SK-N-SH (cell line): ENCODE measurements at regions not wholly inside any gene's neighbourhood (a gene's known extent, or its start where the extent isn't known, plus 50 kb on each side); places are given as distances from the start of the nearest gene placed in this dataset.

Source experiments
- CTCF ChIA-PET: fragments of 300-600, 350-600 bp; formaldehyde crosslinking; extraction: SDS; loops from one replicate; lab custom pipeline; 2021; lab: Yijun Ruan, JAX
- POLR2A ChIA-PET: fragments of 350-600 bp; sonication (Branson Sonifier 250); formaldehyde crosslinking; extraction: SDS; loops from one replicate; lab custom pipeline; 2020; ENCODE audit warnings: antibody characterized with exemption, inconsistent platforms; lab: Yijun Ruan, JAX
- DNase-seq: peaks from one replicate; pipeline ENCODE4 v3.0.0; 2012
- H2AFZ ChIP-seq: fragments of 200-600 bp; sonication (generic); 2 replicates; pipeline ENCODE4 v1.8.1; 2016; ENCODE audit warnings: antibody characterized with exemption, mild to moderate bottlenecking, low read depth
- H3F3A ChIP-seq: fragments of 200-600 bp; sonication (generic); replicated peaks from 2 replicates; pipeline ENCODE3; 2016; ENCODE audit warnings: antibody characterized with exemption, mild to moderate bottlenecking; ENCODE audit not compliant: insufficient read depth
- H3K27ac ChIP-seq, 2 experiments: fragments of 200-500 bp in 1 of 2; fragments of 200-600 bp in 1 of 2; sonication (Bioruptor generic) in 1 of 2; sonication (generic), shearing (Covaris generic) in 1 of 2; 2 replicates each; pipeline versions ENCODE4 v1.5.1 to v1.6.1; 2014 to 2016; ENCODE audit warnings: low read depth in 2 of 2, inconsistent platforms in 1 of 2, low read length in 1 of 2, mild to moderate bottlenecking in 1 of 2, mixed read lengths in 1 of 2
- H3K27me3 ChIP-seq: fragments of 200-600 bp; sonication (generic), shearing (Covaris generic); 2 replicates; pipeline ENCODE4 v1.6.1; 2016; ENCODE audit warnings: mixed run types; ENCODE audit not compliant: insufficient read depth
- H3K36me3 ChIP-seq, 2 experiments: fragments of 200-500 bp in 1 of 2; fragments of 200-600 bp in 1 of 2; sonication (Bioruptor generic) in 1 of 2; sonication (generic) in 1 of 2; replicated peaks in 1 of 2; 2 replicates each; pipeline versions ENCODE3 to v1.5.1; 2014 to 2016; ENCODE audit warnings: low read length in 1 of 2, mild to moderate bottlenecking in 1 of 2; ENCODE audit not compliant: insufficient read depth in 2 of 2, control insufficient read depth in 1 of 2
- H3K4me1 ChIP-seq, 2 experiments: fragments of 200-500 bp in 1 of 2; fragments of 200-600 bp in 1 of 2; sonication (Bioruptor generic) in 1 of 2; sonication (generic), shearing (Covaris generic) in 1 of 2; 2 replicates each; pipeline versions ENCODE4 v1.5.1 to v1.6.1; 2014 to 2016; ENCODE audit warnings: low read depth in 1 of 2, low read length in 1 of 2, mixed run types in 1 of 2; ENCODE audit not compliant: insufficient read depth in 2 of 2, control insufficient read depth in 1 of 2
- H3K4me2 ChIP-seq: fragments of 200-600 bp; sonication (generic), shearing (Covaris generic); 2 replicates; pipeline ENCODE4 v1.6.1; 2017; ENCODE audit warnings: mixed run types
- H3K4me3 ChIP-seq, 2 experiments: fragments of 200-500 bp in 1 of 2; fragments of 200-600 bp in 1 of 2; sonication (Bioruptor generic) in 1 of 2; sonication (generic), shearing (Covaris generic) in 1 of 2; 2 replicates each; pipeline versions ENCODE4 v1.5.1 to v1.8.1; 2014 to 2016; ENCODE audit warnings: low read depth in 2 of 2, inconsistent platforms in 1 of 2, low read length in 1 of 2, mild to moderate bottlenecking in 1 of 2, mixed read lengths in 1 of 2, moderate library complexity in 1 of 2
- H3K79me2 ChIP-seq: fragments of 200-600 bp; sonication (generic); 2 replicates; pipeline ENCODE4 v1.8.1; 2017; ENCODE audit warnings: mild to moderate bottlenecking; ENCODE audit not compliant: insufficient read depth
- H3K9ac ChIP-seq: fragments of 200-600 bp; sonication (generic); 2 replicates; pipeline ENCODE4 v1.6.1; 2017; ENCODE audit warnings: mixed run types
- H3K9me2 ChIP-seq: fragments of 200-600 bp; sonication (generic); 2 replicates; pipeline ENCODE4 v1.6.1; 2017; ENCODE audit warnings: mixed run types
- H3K9me3 ChIP-seq: fragments of 200-600 bp; sonication (generic); 2 replicates; pipeline ENCODE4 v1.6.1; 2017; ENCODE audit warnings: mixed run types, mild to moderate bottlenecking, moderate library complexity
- H4K20me1 ChIP-seq: fragments of 200-600 bp; sonication (generic); 2 replicates; pipeline ENCODE4 v1.6.1; 2017; ENCODE audit warnings: mild to moderate bottlenecking, mixed run types; ENCODE audit not compliant: insufficient read depth
- ELF1 ChIP-seq: IDR thresholded peaks from 2 replicates; pipeline ENCODE4 v1.4.0; 2012
- FOXM1 ChIP-seq: IDR thresholded peaks from 2 replicates; pipeline ENCODE4 v1.4.0; 2012; ENCODE audit warnings: low read depth, mild to moderate bottlenecking
- GATA2 ChIP-seq: sonication (generic); formaldehyde crosslinking; IDR thresholded peaks from 2 replicates; pipeline ENCODE4 v1.5.0; 2020; ENCODE audit warnings: mild to moderate bottlenecking, missing genetic modification reagents
- JUND ChIP-seq: IDR thresholded peaks from 2 replicates; pipeline ENCODE4 v1.4.0; 2012
- MEF2A ChIP-seq: IDR thresholded peaks from 2 replicates; pipeline ENCODE4 v1.4.0; 2012; ENCODE audit warnings: low read depth, borderline replicate concordance
- RAD21 ChIP-seq: IDR thresholded peaks from 2 replicates; pipeline ENCODE4 v1.6.1; 2012; ENCODE audit warnings: mild to moderate bottlenecking, low read length
- RCOR1 ChIP-seq: fragments of 150-350 bp; IDR thresholded peaks from 2 replicates; pipeline ENCODE4 v1.6.1; 2017; ENCODE audit warnings: antibody characterized with exemption, low read length
- WGBS: methylation state at CpG from one replicate; pipeline ENCODE4 v1.1.6; 2017; ENCODE audit warnings: low lambda C conversion rate; 5-methylcytosine and 5-hydroxymethylcytosine counted together
- TF ChIP-seq, protein P1 (sequence below): IDR thresholded peaks from 2 replicates; pipeline ENCODE4 v1.4.0; 2012; ENCODE audit warnings: low read depth, borderline replicate concordance
- TF ChIP-seq, protein P2 (sequence below): fragments of 200-600 bp; sonication (generic); IDR thresholded peaks from 2 replicates; pipeline ENCODE4 v1.6.1; 2017; ENCODE audit warnings: antibody characterized with exemption, mild to moderate bottlenecking, moderate library complexity
- TF ChIP-seq, protein P3 (sequence below): IDR thresholded peaks from 2 replicates; pipeline ENCODE4 v1.6.1; 2012; ENCODE audit warnings: mild to moderate bottlenecking, low read depth, low read length, moderate library complexity
- TF ChIP-seq, protein P4 (sequence below): IDR thresholded peaks from 2 replicates; pipeline ENCODE4 v1.4.0; 2012; ENCODE audit warnings: low read depth
- TF ChIP-seq, protein P5 (sequence below): fragments of 150-350 bp; IDR thresholded peaks from 2 replicates; pipeline ENCODE4 v1.6.1; 2016; ENCODE audit warnings: mild to moderate bottlenecking, low read depth, low read length

DNA sequence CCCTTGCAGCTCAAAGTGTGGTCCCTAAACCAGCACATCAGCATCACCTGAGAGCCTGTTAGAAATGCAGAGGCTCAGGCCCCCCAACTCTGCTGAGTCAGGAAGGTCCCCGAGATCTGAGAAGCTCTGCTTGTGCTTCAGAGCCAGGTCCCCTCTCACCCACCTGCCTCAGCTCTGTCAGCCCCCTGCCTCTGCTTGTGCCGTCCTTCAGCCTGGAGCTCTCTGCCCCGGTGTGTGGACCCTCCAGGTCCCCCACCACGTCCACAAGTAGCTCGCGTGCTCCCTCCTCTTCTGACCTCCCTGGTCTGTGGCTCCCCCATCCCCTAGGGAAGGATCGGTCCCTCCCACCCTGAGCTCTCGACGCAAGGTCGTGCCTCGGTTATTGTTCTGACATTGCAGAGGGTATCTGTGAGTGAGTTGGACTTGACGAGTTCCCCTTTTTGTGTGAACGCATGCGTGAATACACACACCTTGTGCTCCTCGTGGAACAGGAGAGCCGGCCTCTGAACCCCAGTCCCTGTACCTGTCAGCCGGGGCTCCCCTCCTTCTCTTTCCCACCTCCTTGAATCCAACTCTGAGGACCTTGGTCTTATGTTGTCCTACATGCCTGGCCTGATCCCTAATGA, 75.5 kb upstream of the TAF1B start:
- Histone ChIP-seq H3K9ac (no peak overlapping the region), H3K9me3 (no peaks in the 10 kb centered on the region), H4K20me1 (no peaks in the 10 kb centered on the region), H3K79me2 (no peaks in the 10 kb centered on the region), H3K4me2 (no peak overlapping the region), H3K27me3 (no peaks in the 10 kb centered on the region), H2AFZ (no peak overlapping the region), H3K27ac (no peak overlapping the region), H3K36me3 (no peaks in the 10 kb centered on the region), H3K9me2 (no peaks in the 10 kb centered on the region), H3K4me3 (no peak overlapping the region), H3K4me1 (peaks cover 5 to 32% of the 10 kb centered on the region in 2 experiments; a peak in 2 of 4 replicates), H3F3A (no peaks in the 10 kb centered on the region)
- ChIA-PET POLR2A (no interaction called here), CTCF (interaction anchor here (0.9 to 6.3 kb wide), 6 partner anchors 9 to 305 kb away, joined by 3 to 101 read pairs (median 7); no protein-coding TSS in a partner anchor)
- DNase-seq, result no peak
- WGBS, result 90% methylated on average over 17 of the region's 17 CpGs
- TF ChIP-seq RCOR1, result no peak
- TF ChIP-seq, protein P1, sequence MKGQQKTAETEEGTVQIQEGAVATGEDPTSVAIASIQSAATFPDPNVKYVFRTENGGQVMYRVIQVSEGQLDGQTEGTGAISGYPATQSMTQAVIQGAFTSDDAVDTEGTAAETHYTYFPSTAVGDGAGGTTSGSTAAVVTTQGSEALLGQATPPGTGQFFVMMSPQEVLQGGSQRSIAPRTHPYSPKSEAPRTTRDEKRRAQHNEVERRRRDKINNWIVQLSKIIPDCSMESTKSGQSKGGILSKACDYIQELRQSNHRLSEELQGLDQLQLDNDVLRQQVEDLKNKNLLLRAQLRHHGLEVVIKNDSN, result no peak
- TF ChIP-seq GATA2, result no peak
- TF ChIP-seq, protein P2, sequence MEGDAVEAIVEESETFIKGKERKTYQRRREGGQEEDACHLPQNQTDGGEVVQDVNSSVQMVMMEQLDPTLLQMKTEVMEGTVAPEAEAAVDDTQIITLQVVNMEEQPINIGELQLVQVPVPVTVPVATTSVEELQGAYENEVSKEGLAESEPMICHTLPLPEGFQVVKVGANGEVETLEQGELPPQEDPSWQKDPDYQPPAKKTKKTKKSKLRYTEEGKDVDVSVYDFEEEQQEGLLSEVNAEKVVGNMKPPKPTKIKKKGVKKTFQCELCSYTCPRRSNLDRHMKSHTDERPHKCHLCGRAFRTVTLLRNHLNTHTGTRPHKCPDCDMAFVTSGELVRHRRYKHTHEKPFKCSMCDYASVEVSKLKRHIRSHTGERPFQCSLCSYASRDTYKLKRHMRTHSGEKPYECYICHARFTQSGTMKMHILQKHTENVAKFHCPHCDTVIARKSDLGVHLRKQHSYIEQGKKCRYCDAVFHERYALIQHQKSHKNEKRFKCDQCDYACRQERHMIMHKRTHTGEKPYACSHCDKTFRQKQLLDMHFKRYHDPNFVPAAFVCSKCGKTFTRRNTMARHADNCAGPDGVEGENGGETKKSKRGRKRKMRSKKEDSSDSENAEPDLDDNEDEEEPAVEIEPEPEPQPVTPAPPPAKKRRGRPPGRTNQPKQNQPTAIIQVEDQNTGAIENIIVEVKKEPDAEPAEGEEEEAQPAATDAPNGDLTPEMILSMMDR, result no peak
- no peak for TF ChIP-seq FOXM1
- no peak for TF ChIP-seq ELF1
- TF ChIP-seq, protein P3, sequence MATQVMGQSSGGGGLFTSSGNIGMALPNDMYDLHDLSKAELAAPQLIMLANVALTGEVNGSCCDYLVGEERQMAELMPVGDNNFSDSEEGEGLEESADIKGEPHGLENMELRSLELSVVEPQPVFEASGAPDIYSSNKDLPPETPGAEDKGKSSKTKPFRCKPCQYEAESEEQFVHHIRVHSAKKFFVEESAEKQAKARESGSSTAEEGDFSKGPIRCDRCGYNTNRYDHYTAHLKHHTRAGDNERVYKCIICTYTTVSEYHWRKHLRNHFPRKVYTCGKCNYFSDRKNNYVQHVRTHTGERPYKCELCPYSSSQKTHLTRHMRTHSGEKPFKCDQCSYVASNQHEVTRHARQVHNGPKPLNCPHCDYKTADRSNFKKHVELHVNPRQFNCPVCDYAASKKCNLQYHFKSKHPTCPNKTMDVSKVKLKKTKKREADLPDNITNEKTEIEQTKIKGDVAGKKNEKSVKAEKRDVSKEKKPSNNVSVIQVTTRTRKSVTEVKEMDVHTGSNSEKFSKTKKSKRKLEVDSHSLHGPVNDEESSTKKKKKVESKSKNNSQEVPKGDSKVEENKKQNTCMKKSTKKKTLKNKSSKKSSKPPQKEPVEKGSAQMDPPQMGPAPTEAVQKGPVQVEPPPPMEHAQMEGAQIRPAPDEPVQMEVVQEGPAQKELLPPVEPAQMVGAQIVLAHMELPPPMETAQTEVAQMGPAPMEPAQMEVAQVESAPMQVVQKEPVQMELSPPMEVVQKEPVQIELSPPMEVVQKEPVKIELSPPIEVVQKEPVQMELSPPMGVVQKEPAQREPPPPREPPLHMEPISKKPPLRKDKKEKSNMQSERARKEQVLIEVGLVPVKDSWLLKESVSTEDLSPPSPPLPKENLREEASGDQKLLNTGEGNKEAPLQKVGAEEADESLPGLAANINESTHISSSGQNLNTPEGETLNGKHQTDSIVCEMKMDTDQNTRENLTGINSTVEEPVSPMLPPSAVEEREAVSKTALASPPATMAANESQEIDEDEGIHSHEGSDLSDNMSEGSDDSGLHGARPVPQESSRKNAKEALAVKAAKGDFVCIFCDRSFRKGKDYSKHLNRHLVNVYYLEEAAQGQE, result no peak
- TF ChIP-seq RAD21, result no peak
- TF ChIP-seq, protein P4, sequence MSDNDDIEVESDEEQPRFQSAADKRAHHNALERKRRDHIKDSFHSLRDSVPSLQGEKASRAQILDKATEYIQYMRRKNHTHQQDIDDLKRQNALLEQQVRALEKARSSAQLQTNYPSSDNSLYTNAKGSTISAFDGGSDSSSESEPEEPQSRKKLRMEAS, result no peak
- TF ChIP-seq JUND, result no peak
- TF ChIP-seq, protein P5, sequence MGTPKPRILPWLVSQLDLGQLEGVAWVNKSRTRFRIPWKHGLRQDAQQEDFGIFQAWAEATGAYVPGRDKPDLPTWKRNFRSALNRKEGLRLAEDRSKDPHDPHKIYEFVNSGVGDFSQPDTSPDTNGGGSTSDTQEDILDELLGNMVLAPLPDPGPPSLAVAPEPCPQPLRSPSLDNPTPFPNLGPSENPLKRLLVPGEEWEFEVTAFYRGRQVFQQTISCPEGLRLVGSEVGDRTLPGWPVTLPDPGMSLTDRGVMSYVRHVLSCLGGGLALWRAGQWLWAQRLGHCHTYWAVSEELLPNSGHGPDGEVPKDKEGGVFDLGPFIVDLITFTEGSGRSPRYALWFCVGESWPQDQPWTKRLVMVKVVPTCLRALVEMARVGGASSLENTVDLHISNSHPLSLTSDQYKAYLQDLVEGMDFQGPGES, result no peak
- no peak for TF ChIP-seq MEF2A
